ENCODE measurements at regions not wholly inside any gene's neighbourhood (a gene's known extent, or its start where the extent isn't known, plus 50 kb on each side); places are given as distances from the start of the nearest gene placed in this dataset.

DNA sequence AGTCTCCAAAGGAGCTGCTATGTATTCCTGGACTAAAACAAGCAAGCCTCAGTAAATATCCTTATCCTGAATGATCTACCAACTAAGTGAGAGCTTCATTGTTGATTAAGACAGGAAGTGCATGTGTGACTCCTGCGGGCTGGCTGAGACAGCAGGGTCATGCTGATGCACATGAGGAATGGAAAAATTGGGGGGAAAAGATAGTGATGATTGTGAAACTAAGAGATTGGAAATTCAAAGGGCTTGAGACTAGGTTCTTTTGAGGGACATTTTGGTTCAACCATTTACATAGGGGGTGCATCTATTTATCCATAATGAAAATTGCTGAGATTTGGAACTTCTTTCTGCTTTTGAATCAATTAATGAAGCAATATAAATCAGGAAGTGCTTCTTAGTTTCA lies 61.1 kb upstream of the C1QTNF7 start:
- no peak for DNase-seq (ENCODE audit: low read depth, low spot score)

DNA sequence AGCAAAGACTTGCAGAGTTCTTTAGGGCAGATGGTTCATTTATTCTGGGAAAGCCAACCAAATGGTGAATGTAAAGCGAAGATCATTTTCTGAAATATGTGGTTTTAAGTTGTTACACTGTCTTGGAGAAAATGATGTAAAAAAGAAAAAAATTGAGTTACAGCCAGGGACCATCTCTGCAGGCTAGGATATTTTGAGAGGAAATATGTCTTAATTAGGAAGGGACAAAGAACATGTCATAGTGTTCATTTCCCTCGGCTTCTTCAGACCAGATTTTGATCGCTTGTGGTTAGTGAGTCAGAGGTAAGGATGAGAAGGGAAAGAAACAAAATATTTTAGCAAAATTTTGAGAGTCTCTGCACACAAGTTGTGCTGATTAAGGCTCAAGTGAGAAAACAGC lies 59.0 kb upstream of the C1QTNF7 start:
- no peak for DNase-seq (ENCODE audit: low read depth, low spot score)

DNA sequence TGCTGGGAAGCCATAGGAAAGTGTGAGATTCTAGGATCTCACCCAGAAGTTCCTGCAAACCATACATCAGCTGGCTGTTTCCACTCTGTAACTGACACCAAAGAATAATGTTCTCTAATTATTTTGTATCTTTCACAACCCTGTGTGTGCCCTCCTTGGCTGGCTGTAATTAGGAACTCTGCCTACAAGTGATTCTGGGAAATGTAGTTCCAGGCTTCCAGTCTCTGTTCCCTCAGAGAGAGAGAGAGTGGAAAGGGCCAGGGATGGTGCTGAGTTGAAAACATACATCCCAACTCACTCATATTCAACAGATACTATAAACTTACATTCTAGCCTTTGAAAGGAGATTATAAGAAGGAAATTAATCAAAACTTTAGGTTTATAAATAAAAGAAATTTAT lies 57.5 kb upstream of the C1QTNF7 start:
- no peak for DNase-seq (ENCODE audit: low read depth, low spot score)

DNA sequence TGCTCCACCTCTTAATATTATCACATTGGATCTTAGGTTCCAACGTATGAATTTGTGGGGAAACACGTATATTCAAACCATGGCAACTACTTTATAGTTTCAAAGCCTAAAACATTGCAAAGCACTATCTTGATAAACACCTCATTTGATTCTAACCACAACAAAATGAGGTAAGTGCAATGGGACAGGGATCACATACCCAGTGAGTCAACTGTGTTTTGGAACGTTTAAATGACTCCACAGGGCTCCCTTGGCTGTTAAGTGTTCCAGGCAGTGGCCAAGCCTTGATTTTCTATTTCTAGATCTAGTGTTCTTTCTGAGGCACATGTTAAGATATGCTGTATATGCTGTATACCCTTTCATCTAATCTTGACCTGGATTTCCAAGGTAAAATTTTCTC lies 54.5 kb upstream of the C1QTNF7 start:
- DNase-seq (ENCODE audit: low read depth, low spot score) = no peak

- no peak for DNase-seq (ENCODE audit: low read depth, low spot score)
These were observed 53.2 kb upstream of the C1QTNF7 start for GRCh38 chr4:15374656-15375055.

GRCh38 chr4:15375667-15376066 lies 52.2 kb upstream of the C1QTNF7 start:
- no peak for DNase-seq (ENCODE audit: low read depth, low spot score)

- no peak for DNase-seq (ENCODE audit: low read depth, low spot score)
These were observed 51.7 kb upstream of the C1QTNF7 start for GRCh38 chr4:15376145-15376544.

DNA sequence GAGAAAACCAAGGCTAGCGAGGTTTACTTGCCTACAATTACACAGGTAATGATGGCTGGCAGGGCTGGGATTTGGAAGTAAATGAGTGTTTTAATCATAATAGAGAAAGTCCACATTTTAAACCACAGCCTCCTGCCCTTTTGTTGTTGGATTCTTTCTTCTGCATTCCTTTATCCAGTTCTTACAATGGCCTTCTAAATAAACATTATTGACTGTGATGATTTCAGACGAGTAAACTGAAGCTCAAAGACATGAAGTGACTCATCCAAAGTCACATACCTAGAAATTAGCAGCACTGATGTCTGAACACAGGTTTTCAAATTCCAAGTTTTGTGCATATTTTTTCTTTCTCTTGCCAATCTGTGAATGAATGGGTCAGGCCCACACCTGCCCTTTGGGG lies 51.2 kb upstream of the C1QTNF7 start:
- no peak for DNase-seq (ENCODE audit: low read depth, low spot score)

Measured in activated naive CD8-positive, alpha-beta T cell treated with anti-CD3 and anti-CD28 coated beads, Interleukin-2, amount 50 U/mL, for 16 hours (primary cell).